GM18520 (cell line): ENCODE measurements at regions not wholly inside any gene's neighbourhood (a gene's known extent, or its start where the extent isn't known, plus 50 kb on each side); places are given as distances from the start of the nearest gene placed in this dataset.
"Not testable (repeated sequence)": the region's sequence is repeated elsewhere in the genome, so short reads cannot be mapped to it uniquely, and the experiment has no call there.

Experiments used
- ATAC-seq: cut with Tn5 transposase; IDR thresholded peaks from one replicate; pipeline ENCODE4 v1.9.1; 2021; ENCODE audit not compliant: unreplicated experiment

DNA sequence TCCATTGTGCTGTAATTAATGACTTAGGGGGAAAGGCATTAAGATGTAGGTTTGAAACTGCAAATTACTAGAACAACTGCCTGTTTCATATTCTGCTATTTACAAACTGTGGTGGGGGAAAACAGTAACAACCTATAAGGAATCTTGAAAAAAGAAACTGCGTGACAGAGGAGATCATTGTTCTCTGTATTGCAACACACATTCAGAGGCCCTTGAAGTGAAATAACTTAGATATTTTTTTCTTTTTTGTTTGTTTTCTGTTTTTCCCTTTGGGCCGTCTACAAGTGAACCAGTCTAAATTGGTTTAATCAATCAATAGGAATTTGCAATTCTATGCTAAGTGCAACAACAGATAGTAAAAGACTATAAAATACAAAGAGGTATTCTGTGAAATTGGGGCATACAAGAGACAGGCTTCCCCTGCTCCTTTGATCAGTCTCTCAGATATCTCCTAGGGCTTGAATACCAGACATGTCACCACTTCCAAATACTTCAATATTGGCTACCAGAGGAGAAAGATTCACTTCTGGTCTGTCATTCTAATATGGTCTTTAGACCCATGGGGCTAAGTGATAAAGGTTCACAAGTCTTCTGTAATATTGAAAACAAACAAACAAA lies 2055.1 kb upstream of the CELF4 start:
- no peak for ATAC-seq

DNA sequence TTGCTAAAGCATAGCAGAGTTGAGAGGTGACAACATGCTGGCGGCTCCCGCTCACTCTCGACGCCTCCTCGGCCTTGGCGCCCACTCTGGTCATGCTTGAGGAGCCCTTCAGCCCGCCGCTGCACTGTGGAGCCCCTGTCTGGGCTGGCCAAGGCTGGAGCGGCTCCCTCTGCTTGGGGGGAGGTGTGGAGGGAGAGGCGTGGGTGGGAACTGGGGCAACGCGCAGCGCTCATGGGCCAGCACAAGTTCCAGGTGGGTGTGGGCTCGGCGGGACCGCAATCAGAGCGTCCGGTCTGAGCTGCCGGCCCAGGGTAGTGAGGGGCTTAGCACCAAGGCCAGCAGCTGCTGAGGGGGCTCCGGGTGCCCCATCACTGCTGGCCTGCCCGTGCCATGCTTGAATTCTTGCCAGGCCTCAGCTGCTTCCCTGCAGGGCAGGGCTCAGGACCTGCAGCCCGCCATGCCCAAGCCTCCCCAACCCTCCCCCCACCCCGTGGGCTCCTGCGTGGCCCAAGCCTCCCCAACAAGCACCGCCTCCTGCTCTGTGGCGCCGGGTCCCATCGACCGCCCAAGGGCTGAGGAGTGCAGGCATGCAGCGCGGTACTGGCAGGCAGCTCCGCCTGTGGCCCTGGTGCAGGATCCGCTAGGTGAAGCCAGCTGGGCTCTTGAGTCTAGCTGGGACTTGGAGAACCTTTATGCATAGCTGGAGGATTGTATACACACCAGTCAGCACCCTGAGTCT lies 2052.8 kb upstream of the CELF4 start:
- ATAC-seq = no peak

DNA sequence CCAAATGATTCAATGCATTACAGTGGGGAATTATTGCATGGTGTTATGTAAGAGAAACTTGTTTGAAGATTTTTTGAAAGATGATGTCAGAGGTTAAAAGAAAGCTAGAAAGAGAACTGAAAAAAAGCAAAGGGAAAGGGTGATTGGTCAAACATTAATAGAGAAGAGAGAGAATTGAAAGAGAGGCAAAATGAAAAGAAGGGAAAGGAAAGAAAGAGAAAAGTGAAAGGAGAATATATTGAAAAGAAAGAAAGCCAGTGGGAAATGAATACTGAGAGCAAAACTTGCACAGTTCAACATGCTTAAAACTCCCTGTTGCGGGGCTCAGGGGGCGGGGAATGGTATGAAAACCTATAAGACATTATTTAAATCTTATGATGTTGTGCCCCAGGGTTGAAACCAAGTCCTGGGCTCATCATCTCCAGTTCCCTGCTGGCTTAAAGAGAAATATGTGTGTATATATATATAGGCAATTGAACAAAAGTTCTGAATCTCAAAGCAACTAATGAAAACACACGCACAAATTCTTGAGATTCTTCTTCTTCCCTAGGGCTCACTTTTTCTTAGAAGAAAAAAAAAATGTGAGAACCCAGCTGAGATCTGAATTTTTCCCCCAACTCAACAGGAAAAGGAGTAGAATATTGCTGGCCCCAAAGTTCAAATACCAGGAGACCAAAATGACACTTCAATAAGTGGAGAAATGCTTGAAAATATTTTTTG lies 2045.9 kb upstream of the CELF4 start:
- no peak for ATAC-seq

DNA sequence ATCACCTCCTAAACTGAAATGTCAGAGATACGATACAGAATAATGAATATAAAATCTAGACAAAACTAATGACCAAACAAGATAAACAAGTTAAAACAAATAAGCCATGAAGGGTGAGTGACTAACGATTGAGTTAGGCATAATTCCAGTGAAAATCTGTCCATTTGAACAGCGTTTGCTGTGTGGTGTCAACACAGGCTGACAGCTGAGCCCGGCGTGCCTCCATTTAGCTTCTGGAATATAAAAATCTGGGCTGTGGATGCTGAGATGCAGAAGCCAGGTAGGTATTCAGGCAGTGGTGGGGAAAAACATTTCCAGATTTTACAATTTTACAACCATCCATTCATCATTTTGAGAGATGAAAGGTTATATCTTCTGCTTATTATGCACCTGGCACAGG lies 2041.4 kb upstream of the CELF4 start:
- ATAC-seq = no peak

DNA sequence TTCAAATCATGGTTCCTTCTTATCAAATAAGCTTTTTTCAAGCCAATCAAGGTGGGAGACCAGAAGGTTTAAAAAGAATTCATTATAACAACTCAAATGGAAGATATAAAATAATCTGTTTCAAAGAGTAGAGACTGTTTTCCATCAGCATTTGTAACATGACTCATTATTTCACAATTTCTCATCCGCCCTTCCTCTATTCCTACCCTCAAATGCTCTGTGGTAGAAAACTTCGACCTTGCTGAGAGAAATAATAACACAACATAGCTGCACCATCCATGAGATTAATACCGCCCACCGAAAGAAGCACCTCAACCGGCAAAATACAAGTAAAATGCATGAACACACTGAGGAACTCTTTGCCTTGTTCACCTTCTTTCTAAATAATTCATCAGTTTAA lies 2039.2 kb upstream of the CELF4 start:
- no peak for ATAC-seq

DNA sequence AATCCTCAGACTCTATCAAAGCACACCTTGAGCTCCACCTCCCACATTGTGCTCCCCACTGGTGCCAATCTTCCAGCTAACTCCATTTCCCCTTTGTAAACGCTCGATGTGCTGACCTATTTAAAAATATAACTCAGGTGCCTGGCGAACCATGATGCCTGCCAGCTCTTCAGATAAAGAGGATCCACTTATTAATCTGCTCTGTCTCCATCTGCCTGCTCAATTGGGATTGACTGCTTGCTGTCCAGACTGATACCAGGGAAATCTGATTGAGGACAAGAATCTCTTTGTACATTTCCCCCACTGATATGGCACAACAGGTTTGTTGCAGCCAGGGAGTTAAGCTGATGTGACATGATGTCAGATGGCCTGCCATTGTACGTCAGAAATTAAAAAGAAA lies 2036.5 kb upstream of the CELF4 start:
- ATAC-seq = no peak

DNA sequence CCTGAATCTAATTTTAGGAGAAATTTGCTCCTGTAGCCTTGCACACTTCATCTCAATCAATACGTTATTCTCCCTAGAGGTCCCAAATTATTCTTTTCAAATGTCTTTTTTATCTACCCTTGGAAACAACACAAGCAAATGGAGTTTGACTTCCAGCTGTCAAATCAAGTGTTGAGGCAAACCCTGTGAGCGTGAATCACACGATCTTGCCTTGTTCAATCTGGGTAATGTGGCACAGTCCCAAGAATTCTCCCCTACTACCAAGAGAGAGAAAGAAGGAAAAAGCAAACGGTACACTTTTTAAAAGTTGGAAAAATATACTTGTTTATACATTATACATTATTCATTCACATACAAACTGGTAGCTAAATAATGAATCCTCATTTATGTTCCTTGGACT lies 2035.3 kb upstream of the CELF4 start:
- no peak for ATAC-seq

DNA sequence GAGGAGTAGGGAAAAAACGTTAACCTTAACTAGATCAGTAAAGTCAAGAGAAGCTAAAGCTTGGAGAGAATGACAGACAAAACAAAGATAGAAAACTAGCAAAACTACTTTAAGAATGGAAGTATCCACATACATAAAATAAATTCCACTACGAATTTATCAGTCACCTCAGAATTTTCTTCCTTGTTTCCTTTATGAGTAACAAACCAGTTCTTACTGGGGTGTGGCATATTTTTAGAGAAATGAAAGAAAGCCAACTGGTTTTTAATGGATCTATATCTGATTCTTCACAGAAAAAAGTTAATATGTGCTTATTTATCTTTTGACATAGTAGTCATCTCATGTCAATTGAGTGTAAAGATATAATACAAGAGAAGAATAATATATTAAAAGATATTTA lies 2033.7 kb upstream of the CELF4 start:
- ATAC-seq = no peak

DNA sequence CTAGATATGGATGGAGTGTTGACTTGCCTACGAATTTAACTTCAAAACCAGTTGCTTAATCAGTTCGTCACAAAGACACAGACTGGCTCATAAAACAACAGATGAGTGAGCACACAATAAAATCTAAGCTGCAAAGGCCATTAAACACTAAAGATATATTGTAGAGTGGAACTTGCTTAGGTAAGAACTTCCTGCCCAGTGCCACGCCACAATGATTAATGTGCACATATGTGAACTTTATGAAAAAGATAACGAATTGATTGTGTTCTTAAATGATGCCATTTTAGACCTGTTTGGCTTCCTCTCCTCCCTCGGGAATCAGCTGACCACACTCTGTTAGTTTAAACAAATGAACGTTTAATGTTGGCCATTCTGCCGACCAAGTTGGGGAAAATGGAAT lies 2031.3 kb upstream of the CELF4 start:
- no peak for ATAC-seq

DNA sequence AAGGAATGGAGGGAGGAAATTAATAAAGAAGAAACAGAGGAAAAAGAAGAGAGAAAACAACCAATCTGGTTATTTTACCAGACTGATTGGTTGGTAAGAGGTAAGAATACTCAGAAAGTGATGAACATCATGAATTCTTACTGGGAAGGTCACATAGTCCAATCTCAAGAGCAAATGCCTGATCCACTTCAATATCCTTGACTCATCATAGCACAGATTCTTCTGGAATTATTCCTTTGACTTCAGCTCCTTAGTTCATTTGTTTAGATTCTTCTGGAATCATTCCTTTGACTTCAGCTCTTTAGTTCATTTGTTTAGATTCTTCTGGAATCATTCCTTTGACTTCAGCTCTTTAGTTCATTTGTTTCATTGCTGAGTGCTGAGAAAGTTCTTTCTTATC lies 2030.6 kb upstream of the CELF4 start:
- no peak for ATAC-seq

DNA sequence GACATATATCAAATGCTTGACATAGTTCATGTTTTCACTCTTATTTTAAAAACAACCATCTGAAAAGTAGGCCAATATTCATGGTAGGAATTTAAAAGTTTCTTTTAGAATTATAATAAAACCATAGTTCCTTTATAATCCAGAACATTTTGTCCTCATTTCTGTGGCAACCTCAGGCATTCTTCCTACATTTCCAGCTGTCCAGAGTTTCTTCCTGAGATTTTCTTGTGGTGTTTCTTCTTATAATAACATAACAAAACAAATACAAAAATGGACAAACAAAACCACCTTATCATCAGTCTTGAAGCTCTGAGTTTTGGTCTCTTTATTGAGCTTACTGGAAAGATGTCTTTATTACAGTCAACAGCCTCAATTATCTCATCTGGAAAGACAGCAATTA lies 2028.6 kb upstream of the CELF4 start:
- ATAC-seq = no peak

DNA sequence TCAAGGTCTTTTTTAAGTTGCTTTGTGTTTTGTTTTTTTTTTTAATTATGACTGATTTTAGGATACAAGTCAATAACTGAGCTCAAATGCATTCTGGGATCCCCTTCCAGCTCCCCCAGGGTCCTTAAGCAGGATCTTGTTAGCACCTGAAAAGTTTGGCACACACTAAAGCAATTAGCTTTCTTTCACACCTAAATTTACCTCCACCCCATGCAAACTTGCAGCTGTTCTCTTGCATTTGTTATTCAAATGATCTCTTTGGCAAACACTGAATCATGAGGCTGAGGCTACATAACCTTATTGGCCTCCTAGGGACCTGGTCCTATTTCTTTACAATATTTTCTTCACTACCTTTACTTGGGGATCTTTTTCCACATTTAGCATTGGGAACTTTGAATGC lies 2026.1 kb upstream of the CELF4 start:
- ATAC-seq = no peak

DNA sequence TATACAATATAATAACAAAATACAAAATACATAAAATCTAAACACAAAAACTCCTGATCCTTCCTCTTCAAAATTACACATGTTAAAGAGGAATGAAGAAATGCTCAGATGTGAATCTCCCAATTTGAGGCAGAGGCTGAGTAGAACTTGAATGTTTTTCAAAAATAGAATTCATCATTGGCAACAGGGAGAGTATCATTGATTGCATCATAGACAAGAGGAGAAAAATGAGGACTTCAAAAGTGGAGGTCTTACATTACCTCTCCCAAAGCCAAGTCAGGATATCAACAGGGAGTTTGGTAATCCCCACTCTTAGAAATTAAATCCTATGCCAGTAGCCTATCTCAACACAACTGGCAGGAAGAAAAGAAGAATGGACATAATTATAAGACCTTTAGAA lies 2023.9 kb upstream of the CELF4 start:
- ATAC-seq = no peak

DNA sequence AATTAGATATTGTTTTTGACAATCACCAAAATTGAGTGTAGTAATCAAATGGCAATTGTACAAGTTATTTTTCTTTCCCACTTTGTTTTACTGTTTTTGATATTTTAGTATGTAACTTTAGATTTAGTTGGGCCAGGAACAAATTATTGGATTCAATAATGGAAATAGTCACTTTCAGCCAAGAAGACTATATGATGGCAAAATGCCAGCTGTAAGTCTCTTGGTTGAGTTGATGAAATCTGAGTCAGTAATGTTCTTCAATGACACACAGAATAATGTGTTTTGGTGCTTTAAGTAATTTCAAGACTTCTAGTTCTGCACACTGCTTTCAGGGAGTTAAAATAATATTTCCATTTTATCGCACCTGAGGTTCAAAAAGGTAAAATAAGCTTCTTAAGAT lies 2022.0 kb upstream of the CELF4 start:
- no peak for ATAC-seq

DNA sequence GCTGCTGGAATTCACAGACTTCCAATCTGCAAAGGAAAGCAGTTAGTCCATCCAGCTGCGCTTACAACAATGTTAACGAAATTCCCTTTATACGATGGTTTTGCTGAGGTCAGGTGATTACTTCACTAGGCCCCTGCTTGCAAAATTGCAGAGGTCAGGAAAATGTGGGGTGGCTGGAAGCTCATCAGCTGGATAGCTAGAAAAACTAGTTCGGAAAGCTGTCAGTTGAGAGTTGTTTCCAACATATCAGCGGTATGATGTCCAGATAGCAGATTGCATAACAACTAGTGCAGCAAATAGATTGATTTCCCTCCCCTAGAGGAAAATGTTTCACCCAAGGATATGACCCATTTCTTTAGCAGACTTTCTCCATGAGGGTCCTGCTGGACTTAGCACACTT lies 2021.1 kb upstream of the CELF4 start:
- ATAC-seq = no peak

DNA sequence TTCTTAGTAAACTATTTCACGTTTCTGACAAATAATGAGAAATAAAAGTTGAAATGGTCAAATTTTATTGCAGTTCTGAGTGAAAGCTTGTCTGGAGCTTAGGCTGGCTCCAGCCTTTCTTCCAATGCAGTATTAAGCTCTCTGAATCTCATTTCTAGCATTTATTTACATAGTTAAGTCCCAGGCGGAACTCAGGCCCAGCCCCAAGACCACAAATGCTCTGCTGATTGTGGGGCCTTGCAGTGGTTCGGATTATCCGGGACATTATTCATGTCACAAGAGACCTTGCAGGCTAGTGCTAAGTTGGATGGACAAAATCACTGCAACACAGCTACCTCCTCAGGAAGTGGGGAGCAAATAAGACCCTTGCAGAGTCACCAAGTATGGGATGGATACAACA lies 2009.3 kb upstream of the CELF4 start:
- no peak for ATAC-seq

DNA sequence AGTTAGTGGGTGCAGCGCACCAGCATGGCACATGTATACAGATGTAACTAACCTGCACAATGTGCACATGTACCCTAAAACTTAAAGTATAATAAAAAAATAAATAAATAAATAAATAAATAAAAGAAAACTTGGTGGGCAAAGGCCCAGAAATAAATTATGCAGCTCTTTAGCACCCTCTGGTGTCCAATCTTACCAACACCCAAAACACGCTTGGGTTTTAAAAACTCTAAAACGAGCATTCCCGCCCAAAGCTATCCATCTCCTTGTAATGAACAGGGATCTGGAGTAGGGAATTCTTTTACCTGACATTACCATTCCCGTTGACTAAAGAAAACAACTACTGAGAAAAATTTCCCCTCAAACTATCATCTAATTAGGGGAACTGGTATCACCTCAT lies 2005.9 kb upstream of the CELF4 start:
- ATAC-seq = no peak

DNA sequence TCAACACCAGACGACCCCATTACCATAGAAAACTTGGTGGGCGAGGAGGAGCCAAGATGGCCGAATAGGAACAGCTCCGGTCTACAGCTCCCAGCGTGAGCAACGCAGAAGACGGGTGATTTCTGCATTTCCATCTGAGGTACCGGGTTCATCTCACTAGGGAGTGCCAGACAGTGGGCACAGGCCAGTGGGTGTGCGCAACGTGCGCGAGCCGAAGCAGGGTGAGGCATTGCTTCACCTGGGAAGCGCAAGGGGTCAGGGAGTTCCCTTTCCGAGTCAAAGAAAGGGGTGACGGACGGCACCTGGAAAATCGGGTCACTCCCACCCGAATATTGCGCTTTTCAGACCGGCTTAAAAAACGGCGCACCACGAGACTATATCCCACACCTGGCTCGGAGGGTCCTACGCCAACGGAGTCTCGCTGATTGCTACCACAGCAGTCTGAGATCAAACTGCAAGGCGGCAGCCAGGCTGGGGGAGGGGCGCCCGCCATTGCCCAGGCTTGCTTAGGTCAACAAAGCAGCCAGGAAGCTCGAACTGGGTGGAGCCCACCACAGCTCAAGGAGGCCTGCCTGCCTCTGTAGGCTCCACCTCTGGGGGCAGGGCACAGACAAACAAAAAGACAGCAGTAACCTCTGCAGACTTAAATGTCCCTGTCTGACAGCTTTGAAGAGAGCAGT lies 2000.1 kb upstream of the CELF4 start:
- not testable (repeated sequence) for ATAC-seq

DNA sequence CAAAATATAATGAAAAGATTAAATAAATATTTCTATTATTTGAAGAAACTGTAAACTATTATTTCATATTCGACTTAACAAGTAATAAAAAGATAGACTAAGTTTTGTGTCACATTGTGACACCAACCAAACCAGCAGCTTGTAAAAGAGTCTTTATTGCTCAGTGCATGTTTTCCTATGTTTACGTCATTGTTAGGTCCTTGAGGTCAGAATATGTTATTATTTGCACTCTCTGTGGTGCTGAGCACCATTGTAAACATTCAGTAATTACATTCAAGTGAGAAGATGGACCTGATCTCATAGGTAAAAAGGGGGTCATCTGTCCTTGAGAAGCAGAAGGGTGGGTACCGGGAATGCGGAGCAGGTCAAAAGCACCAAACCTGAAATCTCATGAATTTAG lies 1999.1 kb upstream of the CELF4 start:
- ATAC-seq = no peak

DNA sequence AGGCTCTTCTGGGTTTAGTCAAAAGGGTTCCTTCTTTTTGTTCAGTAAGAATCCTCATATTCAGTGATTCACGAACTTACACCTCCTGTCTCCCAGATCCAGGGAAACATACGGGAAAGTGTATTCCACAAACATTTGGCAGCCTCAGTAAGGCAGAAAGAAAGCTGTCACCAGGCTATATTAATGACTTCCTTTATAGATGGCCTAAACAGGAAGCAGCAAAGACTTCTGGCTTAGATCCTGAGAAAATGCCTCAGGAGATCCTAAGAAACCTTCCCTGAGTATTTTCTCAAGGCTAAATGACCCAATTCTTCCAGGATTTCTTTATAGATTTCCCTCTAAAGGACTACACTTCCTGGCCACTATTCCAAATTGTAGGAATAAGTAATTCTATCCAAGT lies 1995.5 kb upstream of the CELF4 start:
- no peak for ATAC-seq

DNA sequence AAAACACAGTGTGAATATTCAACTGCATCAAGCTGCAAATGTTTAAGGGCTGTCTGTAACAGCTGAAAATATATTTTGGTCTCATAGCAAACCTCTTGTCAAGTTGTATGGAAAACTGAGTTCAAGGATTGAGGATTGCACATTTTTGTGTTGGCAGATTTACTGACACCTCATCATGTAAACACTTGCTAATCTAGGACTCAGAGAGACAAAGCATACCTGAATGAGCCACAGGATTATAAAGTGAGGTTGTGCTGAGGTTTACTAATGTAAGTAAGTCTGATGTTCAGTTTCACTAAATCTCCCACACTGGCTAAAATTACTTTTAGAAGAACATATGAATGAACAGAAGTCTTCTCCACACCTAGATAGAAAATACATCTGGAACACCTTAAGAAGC lies 1993.1 kb upstream of the CELF4 start:
- no peak for ATAC-seq

DNA sequence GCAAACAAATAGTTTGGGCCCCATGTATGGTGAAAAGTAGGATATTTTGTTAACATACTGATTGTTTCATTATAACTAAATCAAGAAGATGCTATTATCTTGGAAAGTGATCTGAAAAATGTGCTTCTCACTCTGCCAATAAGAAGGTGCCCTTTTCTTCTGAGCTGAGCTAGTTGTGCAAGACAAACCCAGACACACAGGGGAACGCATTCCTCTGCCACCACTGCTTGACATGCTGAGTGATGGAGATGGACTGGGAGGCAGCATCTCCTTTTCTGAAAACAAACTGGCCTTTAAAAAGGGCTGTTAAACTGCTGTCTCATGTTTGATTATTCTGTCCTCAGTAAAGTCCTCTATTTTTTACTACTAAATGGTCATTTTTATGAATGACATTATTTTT lies 1989.9 kb upstream of the CELF4 start:
- ATAC-seq = no peak
